ENCODE measurements at regions not wholly inside any gene's neighbourhood (a gene's known extent, or its start where the extent isn't known, plus 50 kb on each side); places are given as distances from the start of the nearest gene placed in this dataset.
A peak's percentile ranks its signal among the peaks of the same experiment; 100 is the strongest.

DNA sequence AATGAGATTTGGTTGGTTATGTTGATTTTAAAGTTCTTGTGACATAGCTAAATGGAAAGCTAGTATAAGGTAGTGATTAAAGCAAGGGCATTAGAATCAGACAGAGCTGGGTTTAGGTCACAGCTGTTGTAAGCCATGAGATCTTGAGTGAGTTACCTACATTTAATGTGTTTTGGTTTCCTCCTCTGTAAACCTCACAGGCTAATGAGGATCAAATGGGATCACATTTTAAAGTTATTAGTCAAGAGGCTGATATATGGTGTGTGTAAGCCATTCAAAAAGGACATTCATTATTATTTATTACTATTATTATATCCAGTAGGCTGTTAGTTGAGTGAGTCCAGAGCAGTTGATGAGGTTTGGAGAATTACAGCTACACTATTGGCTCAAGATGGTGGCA is 416.2 kb downstream of the IRS1 start:
- TF ChIP-seq, protein P1, sequence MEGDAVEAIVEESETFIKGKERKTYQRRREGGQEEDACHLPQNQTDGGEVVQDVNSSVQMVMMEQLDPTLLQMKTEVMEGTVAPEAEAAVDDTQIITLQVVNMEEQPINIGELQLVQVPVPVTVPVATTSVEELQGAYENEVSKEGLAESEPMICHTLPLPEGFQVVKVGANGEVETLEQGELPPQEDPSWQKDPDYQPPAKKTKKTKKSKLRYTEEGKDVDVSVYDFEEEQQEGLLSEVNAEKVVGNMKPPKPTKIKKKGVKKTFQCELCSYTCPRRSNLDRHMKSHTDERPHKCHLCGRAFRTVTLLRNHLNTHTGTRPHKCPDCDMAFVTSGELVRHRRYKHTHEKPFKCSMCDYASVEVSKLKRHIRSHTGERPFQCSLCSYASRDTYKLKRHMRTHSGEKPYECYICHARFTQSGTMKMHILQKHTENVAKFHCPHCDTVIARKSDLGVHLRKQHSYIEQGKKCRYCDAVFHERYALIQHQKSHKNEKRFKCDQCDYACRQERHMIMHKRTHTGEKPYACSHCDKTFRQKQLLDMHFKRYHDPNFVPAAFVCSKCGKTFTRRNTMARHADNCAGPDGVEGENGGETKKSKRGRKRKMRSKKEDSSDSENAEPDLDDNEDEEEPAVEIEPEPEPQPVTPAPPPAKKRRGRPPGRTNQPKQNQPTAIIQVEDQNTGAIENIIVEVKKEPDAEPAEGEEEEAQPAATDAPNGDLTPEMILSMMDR (IDR thresholded peaks at IDR 0.05; ENCODE audit: low read depth, low read length), result no peak
- no peak overlapping the region for H3K27ac ChIP-seq
- H3K27me3 ChIP-seq (ENCODE audit: insufficient read depth, low read depth, severe bottlenecking), result no peaks in the 10 kb centered on the region
- H3K9me3 ChIP-seq (ENCODE audit: severe bottlenecking), result no peaks in the 10 kb centered on the region
- H3K4me3 ChIP-seq (ENCODE audit: low read depth, low read length), result no peak overlapping the region
- no peak for DNase-seq
- H3K36me3 ChIP-seq, result no peaks in the 10 kb centered on the region

DNA sequence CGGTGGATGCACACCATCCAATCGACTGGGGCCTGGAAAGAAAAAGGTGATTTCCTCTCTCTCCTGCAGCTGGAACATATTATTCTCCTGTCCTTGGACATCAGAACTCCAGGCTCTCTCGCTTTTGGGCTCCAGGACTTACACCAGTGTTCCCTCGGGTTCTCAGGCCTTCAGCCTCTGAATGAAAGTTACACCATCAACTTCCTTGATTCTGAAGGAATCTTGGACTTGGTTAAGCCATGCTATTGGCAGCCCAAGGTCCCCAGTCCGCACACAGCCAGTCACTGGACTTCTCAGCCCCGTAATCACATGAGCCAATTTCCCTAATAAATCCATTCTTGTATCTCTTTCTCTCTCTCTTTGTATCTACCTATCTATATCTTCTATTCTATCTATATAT is 418.9 kb downstream of the IRS1 start:
- DNase-seq, result no peak
- H3K27ac ChIP-seq, result no peak overlapping the region
- H3K27me3 ChIP-seq (ENCODE audit: insufficient read depth, low read depth, severe bottlenecking), result no peaks in the 10 kb centered on the region
- no peaks in the 10 kb centered on the region for H3K9me3 ChIP-seq (ENCODE audit: severe bottlenecking)
- TF ChIP-seq, protein P1 (IDR thresholded peaks at IDR 0.05; ENCODE audit: low read depth, low read length), result no peak
- H3K4me3 ChIP-seq (ENCODE audit: low read depth, low read length), result no peak overlapping the region
- no peaks in the 10 kb centered on the region for H3K36me3 ChIP-seq

DNA sequence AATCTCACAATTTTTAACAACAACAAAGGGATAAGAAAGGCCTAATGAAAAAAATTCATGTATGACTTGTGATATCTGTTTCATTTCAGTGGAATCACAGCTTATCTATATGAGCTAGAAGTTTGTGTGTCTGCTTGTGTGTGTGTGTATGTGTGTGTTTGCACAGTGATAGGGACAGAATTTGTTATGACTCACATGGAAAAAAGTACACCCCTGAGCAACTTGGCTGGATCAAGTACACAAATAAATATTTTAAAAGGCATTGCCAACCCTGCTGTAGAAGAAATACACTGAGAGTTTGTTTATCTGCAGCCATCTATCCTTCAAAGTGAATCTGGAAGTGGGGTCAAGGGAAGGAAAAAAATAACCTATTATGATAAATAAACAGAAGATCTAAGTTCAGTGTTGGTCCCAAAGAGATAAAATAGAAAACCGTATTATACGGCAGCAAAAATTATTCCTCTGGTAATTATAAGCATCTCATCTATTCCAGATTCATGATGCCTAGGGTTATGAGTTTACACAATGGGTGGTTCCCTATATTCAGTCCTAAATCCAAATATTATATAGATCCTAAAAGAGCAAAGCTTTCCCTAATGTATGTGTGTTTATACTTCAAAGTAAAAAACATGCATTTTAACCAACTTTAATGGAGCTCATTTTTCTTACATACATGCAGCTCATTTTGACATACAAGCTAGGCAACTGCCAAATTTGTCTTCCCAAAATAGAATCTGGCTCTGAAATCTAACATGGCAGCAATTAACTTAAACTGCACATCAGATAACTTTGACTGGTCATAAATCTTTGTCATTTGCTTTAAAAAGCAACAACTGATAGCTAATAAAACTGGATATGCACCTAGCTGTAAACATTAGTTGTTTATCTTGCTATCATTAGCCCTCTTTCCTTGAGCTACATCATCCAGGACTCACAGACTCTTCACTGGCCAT is 420.6 kb downstream of the IRS1 start:
- TF ChIP-seq, protein P1 (IDR thresholded peaks at IDR 0.05; ENCODE audit: low read depth, low read length), result no peak
- Histone ChIP-seq H3K36me3 (no peaks in the 10 kb centered on the region), H3K27ac (no peak overlapping the region), H3K9me3 (ENCODE audit: severe bottlenecking) (no peaks in the 10 kb centered on the region), H3K27me3 (ENCODE audit: insufficient read depth, low read depth, severe bottlenecking) (no peaks in the 10 kb centered on the region), H3K4me3 (ENCODE audit: low read depth, low read length) (no peak overlapping the region)
- DNase-seq, result no peak

DNA sequence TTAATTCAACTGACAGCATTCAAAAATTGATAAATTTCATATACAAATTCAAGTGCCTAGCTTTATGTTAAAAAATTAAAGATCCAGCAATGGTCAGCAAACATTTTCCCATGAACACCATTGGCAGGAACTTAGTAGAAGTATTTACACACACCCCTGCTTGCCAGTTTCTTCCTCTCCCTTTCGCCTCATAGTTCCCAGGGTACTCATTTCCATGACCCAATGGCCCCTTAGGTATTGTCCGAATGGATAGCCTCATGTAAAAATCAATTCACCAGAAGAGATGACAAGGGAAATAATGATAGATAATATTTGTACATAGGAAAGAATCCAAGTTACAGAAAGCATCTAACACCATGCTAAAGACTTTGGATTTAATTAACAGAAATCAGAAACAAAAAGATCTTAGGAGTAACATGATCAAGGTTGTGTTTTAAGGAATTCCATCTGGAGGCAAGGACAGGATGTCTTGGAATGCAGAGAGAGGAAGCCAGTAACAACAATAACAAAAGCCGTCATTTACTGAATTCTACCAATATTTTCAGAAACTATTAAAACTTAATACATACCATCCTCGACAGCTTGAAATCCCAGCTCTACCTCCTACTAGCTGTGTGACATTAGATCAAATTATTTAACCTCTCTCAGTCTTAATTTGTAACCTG is 423.0 kb downstream of the IRS1 start:
- no peaks in the 10 kb centered on the region for H3K36me3 ChIP-seq
- H3K9me3 ChIP-seq (ENCODE audit: severe bottlenecking), result no peaks in the 10 kb centered on the region
- no peaks in the 10 kb centered on the region for H3K27me3 ChIP-seq (ENCODE audit: insufficient read depth, low read depth, severe bottlenecking)
- TF ChIP-seq, protein P1 (IDR thresholded peaks at IDR 0.05; ENCODE audit: low read depth, low read length), result no peak
- no peak overlapping the region for H3K27ac ChIP-seq
- H3K4me3 ChIP-seq (ENCODE audit: low read depth, low read length), result no peak overlapping the region
- no peak for DNase-seq

DNA sequence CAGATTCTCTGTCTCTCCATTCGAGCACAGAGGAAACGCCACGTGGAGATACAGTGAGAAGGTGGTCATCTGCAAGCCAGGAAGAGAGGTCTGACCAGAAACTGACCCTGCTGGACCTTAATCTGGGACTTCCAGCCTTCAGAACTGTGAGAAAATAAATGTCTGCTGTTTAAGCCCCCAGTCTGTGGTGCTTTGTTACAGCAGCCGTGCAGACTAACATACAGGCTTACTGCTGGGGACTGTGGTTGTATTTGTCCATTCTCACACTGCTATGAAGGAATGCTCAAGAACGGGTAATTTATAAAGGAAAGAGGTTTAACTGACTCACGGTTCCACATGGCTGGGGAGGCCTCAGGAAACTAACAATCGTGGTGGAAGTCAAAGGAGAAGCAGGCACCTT is 432.7 kb downstream of the IRS1 start:
- DNase-seq, result peak; percentile 8
- TF ChIP-seq, protein P1 (IDR thresholded peaks at IDR 0.05; ENCODE audit: low read depth, low read length), result no peak
- H3K27me3 ChIP-seq (ENCODE audit: insufficient read depth, low read depth, severe bottlenecking), result no peaks in the 10 kb centered on the region
- no peak overlapping the region for H3K27ac ChIP-seq
- H3K4me3 ChIP-seq (ENCODE audit: low read depth, low read length), result no peak overlapping the region
- H3K36me3 ChIP-seq, result no peaks in the 10 kb centered on the region
- no peaks in the 10 kb centered on the region for H3K9me3 ChIP-seq (ENCODE audit: severe bottlenecking)

Data from WERI-Rb-1 (cell line).